H9 (cell line): ENCODE measurements at regions not wholly inside any gene's neighbourhood (a gene's known extent, or its start where the extent isn't known, plus 50 kb on each side); places are given as distances from the start of the nearest gene placed in this dataset.

Experiments
- DNase-seq: peaks from one replicate; pipeline ENCODE4 v3.0.0-alpha.2; 2017
- H2AFZ ChIP-seq: one replicate; pipeline ENCODE4 v1.6.1; 2013; ENCODE audit warnings: mild to moderate bottlenecking, low read length, control low read depth, moderate library complexity
- H2AK5ac ChIP-seq: 2 replicates; pipeline ENCODE4 v1.6.1; 2013; ENCODE audit warnings: low read length, control low read depth, mixed read lengths; ENCODE audit not compliant: insufficient read length
- H2BK120ac ChIP-seq: one replicate; pipeline ENCODE4 v1.6.1; 2013; ENCODE audit warnings: low read depth, mild to moderate bottlenecking, low read length, control low read depth, inconsistent platforms; ENCODE audit not compliant: poor library complexity, severe bottlenecking
- H2BK12ac ChIP-seq: 2 replicates; pipeline ENCODE4 v1.6.1; 2013; ENCODE audit warnings: low read length, control low read depth, mixed read lengths, low read depth; ENCODE audit not compliant: insufficient read length
- H2BK15ac ChIP-seq: 2 replicates; pipeline ENCODE4 v1.6.1; 2013; ENCODE audit warnings: low read depth, low read length, control low read depth
- H2BK20ac ChIP-seq: one replicate; pipeline ENCODE4 v1.6.1; 2013; ENCODE audit warnings: low read depth, mild to moderate bottlenecking, low read length, control low read depth, inconsistent platforms; ENCODE audit not compliant: poor library complexity, severe bottlenecking
- H2BK5ac ChIP-seq: 2 replicates; pipeline ENCODE4 v1.6.1; 2013; ENCODE audit warnings: low read length, control low read depth, mixed read lengths; ENCODE audit not compliant: insufficient read length
- H3K14ac ChIP-seq: 2 replicates; pipeline ENCODE4 v1.6.1; 2013; ENCODE audit warnings: low read length, control low read depth; ENCODE audit not compliant: insufficient read depth
- H3K18ac ChIP-seq: 2 replicates; pipeline ENCODE4 v1.6.1; 2013; ENCODE audit warnings: low read depth, mild to moderate bottlenecking, mixed read lengths, low read length, control low read depth; ENCODE audit not compliant: insufficient read length
- H3K23ac ChIP-seq: 2 replicates; pipeline ENCODE4 v1.6.1; 2013; ENCODE audit warnings: low read length, control low read depth, mixed read lengths, low read depth; ENCODE audit not compliant: insufficient read length
- H3K23me2 ChIP-seq: 2 replicates; pipeline ENCODE4 v1.6.1; 2013; ENCODE audit warnings: low read depth, mild to moderate bottlenecking, mixed read lengths, low read length, control low read depth; ENCODE audit not compliant: insufficient read length, poor library complexity, severe bottlenecking
- H3K27ac ChIP-seq: 2 replicates; pipeline ENCODE4 v1.5.1; 2013; ENCODE audit warnings: low read length, control low read depth, mixed read lengths, low read depth; ENCODE audit not compliant: insufficient read length
- H3K27me3 ChIP-seq: 2 replicates; pipeline ENCODE4 v1.6.1; 2013; ENCODE audit warnings: low read length, control low read depth, inconsistent platforms; ENCODE audit not compliant: insufficient read depth
- H3K4ac ChIP-seq: 2 replicates; pipeline ENCODE4 v1.6.1; 2013; ENCODE audit warnings: low read depth, mild to moderate bottlenecking, control low read depth, inconsistent platforms, low read length, moderate library complexity
- H3K4me1 ChIP-seq: 2 replicates; pipeline ENCODE4 v1.6.1; 2013; ENCODE audit warnings: low read length, control low read depth, inconsistent platforms; ENCODE audit not compliant: insufficient read depth
- H3K4me2 ChIP-seq: 2 replicates; pipeline ENCODE4 v1.6.1; 2013; ENCODE audit warnings: low read length, control low read depth, mixed read lengths; ENCODE audit not compliant: insufficient read length, insufficient read depth
- H3K56ac ChIP-seq: 2 replicates; pipeline ENCODE4 v1.6.1; 2013; ENCODE audit warnings: low read depth, mild to moderate bottlenecking, mixed read lengths, low read length, control low read depth; ENCODE audit not compliant: insufficient read length
- H3K79me1 ChIP-seq: 2 replicates; pipeline ENCODE4 v1.6.1; 2013; ENCODE audit warnings: low read depth, mild to moderate bottlenecking, moderate library complexity, low read length, control low read depth, inconsistent platforms; ENCODE audit not compliant: insufficient read depth, poor library complexity, severe bottlenecking
- H3K79me2 ChIP-seq: 2 replicates; pipeline ENCODE4 v1.6.1; 2013; ENCODE audit warnings: low read length, control low read depth, inconsistent platforms; ENCODE audit not compliant: insufficient read depth
- H3K9ac ChIP-seq: 2 replicates; pipeline ENCODE4 v1.6.1; 2013; ENCODE audit warnings: low read length, control low read depth, mixed read lengths; ENCODE audit not compliant: insufficient read length; ENCODE audit errors: extremely low read depth
- H3K9me3 ChIP-seq: one replicate; pipeline ENCODE4 v1.6.1; 2013; ENCODE audit warnings: low read depth, low read length, inconsistent platforms; ENCODE audit not compliant: control insufficient read depth
- H3T11ph ChIP-seq: one replicate; pipeline ENCODE4 v1.6.1; 2013; ENCODE audit warnings: mild to moderate bottlenecking, low read length, control low read depth, inconsistent platforms
- H4K20me1 ChIP-seq: one replicate; pipeline ENCODE4 v1.6.1; 2013; ENCODE audit not compliant: control insufficient read depth, insufficient read length, insufficient read depth
- H4K5ac ChIP-seq: 2 replicates; pipeline ENCODE4 v1.6.1; 2013; ENCODE audit warnings: low read depth, mild to moderate bottlenecking, mixed read lengths, low read length, control low read depth; ENCODE audit not compliant: insufficient read length
- H4K8ac ChIP-seq: replicated peaks from 2 replicates; pipeline ENCODE4 v1.6.1; 2013; ENCODE audit warnings: low read length, control low read depth, mixed read lengths, low read depth; ENCODE audit not compliant: insufficient read length
- H4K91ac ChIP-seq: 2 replicates; pipeline ENCODE4 v1.6.1; 2013; ENCODE audit warnings: low read depth, mild to moderate bottlenecking, moderate library complexity, mixed read lengths, low read length, control low read depth; ENCODE audit not compliant: insufficient read length
- H3K27ac Mint-ChIP-seq, 3 experiments: 2 replicates in 2 of 3; 3 replicates in 1 of 3; pipeline ENCODE4 v1.8.0; 2020 to 2021; ENCODE audit warnings: mixed read lengths in 3 of 3, mild to moderate bottlenecking in 1 of 3, moderate library complexity in 1 of 3
- H3K27me3 Mint-ChIP-seq: 2 replicates; pipeline ENCODE4 v1.8.0; 2021; ENCODE audit warnings: low read depth, mild to moderate bottlenecking, moderate library complexity, mixed read lengths
- H3K36me3 Mint-ChIP-seq, 3 experiments: 2 replicates in 2 of 3; 3 replicates in 1 of 3; pipeline ENCODE4 v1.8.0; 2020 to 2021; ENCODE audit warnings: low read depth in 3 of 3, mixed read lengths in 3 of 3; ENCODE audit not compliant: insufficient read depth in 1 of 3
- H3K4me1 Mint-ChIP-seq, 2 experiments: 2 replicates each; pipeline ENCODE4 v1.8.0; 2020; ENCODE audit warnings: mixed read lengths in 2 of 2
- H3K4me3 Mint-ChIP-seq, 2 experiments: 2 replicates in 1 of 2; 3 replicates in 1 of 2; pipeline ENCODE4 v1.8.0; 2020 to 2021; ENCODE audit warnings: mild to moderate bottlenecking in 2 of 2, mixed read lengths in 2 of 2, moderate library complexity in 1 of 2
- H3K9me3 Mint-ChIP-seq, 2 experiments: 2 replicates in 1 of 2; 3 replicates in 1 of 2; pipeline ENCODE4 v1.8.0; 2020; ENCODE audit warnings: mild to moderate bottlenecking in 2 of 2, mixed read lengths in 2 of 2, moderate library complexity in 1 of 2
- CTCF ChIP-seq: fragments of 200-600 bp; sonication (generic); conservative IDR thresholded peaks from 3 replicates; pipeline ENCODE4 v1.8.0; 2021; ENCODE audit warnings: antibody characterized with exemption, mild to moderate bottlenecking
- WGBS: extraction: QIAGEN DNeasy Blood & Tissue Kit; methylation state at CpG from one replicate; pipeline ENCODE4 v1.1.7; 2013; ENCODE audit warnings: missing lambda C conversion rate, low lambda C conversion rate, mixed read lengths; ENCODE audit not compliant: insufficient read length; ENCODE audit errors: extremely low coverage; 5-methylcytosine and 5-hydroxymethylcytosine counted together

DNA sequence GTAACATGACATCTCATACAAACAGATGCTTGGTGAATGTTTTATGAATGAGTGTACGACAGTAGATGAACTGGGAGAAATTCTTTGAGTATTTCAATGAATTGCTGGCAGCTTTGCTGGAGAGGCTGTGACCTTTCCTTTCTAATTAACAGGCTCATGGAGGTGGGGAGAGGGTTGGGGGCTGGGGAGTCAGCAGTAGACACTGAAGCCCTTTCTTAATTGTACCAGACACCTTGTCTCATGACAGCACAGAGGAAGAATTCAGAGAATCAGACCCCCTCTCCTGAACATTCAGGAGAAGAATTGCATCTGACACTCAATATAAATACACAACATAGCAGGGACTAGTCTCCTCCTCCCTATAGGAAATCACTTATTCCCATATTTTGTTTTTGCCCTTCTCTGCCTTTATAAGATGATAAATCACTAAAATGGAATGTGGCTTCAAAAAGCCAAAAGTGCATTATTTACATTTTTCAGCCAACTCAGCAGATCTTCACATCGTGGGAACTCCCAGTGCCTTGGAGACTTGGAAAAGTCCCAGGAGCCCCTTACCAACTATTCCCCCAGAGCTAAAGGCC lies 66.2 kb upstream of the TPM1 start:
- no peak for DNase-seq
- H3K4me2 ChIP-seq, result no peak overlapping the region
- H2AK5ac ChIP-seq, result no peak overlapping the region
- H2BK120ac ChIP-seq, result no peak overlapping the region
- no peak overlapping the region for H2BK15ac ChIP-seq
- no peak overlapping the region for H4K8ac ChIP-seq
- Mint-ChIP-seq H3K36me3 (no peaks in the 10 kb centered on the region), H3K4me3 (no peak overlapping the region), H3K9me3 (no peaks in the 10 kb centered on the region), H3K27ac (no peak overlapping the region), H3K4me1 (peaks cover 14% of the 10 kb centered on the region in 2 experiments), H3K27me3 (no peaks in the 10 kb centered on the region)
- H3K56ac ChIP-seq, result no peak overlapping the region
- no peaks in the 10 kb centered on the region for H3K79me1 ChIP-seq
- no peak overlapping the region for H3K23ac ChIP-seq
- no peaks in the 10 kb centered on the region for H3K79me2 ChIP-seq
- H4K91ac ChIP-seq, result no peak overlapping the region
- WGBS, result no CpG with 5 or more reads among the region's 2 CpGs
- no peaks in the 10 kb centered on the region for H3K4me1 ChIP-seq
- no peak overlapping the region for H3K18ac ChIP-seq
- no peak overlapping the region for H2BK20ac ChIP-seq
- no peak overlapping the region for H3T11ph ChIP-seq
- no peaks in the 10 kb centered on the region; the same call in 1 of the 2 replicates for H3K27me3 ChIP-seq
- H4K20me1 ChIP-seq, result no peaks in the 10 kb centered on the region
- H2BK5ac ChIP-seq, result no peak overlapping the region
- no peak overlapping the region for H4K5ac ChIP-seq
- no peak overlapping the region for H3K14ac ChIP-seq
- H2AFZ ChIP-seq, result no peak overlapping the region
- no peaks in the 10 kb centered on the region for H3K9me3 ChIP-seq
- H2BK12ac ChIP-seq, result no peak overlapping the region
- H3K4ac ChIP-seq, result no peak overlapping the region
- TF ChIP-seq CTCF, result no peak
- H3K9ac ChIP-seq, result no peak overlapping the region
- no peaks in the 10 kb centered on the region for H3K23me2 ChIP-seq
- no peak overlapping the region for H3K27ac ChIP-seq
